ENCODE measurements at regions not wholly inside any gene's neighbourhood (a gene's known extent, or its start where the extent isn't known, plus 50 kb on each side); places are given as distances from the start of the nearest gene placed in this dataset.

GRCh38 chr2:59920307-59920706, 633.1 kb downstream of the BCL11A start:
- Histone ChIP-seq H3K9me3 (replicated peaks in 1 of 11) (no peaks in the 10 kb centered on the region), H3K27me3 (no peaks in the 10 kb centered on the region), H3K9ac (no peak overlapping the region), H4K20me1 (no peaks in the 10 kb centered on the region), H3K4me3 (no peak overlapping the region), H3K4me2 (no peak overlapping the region), H3K36me3 (no peaks in the 10 kb centered on the region), H3K4me1 (no peaks in the 10 kb centered on the region), H3K27ac (no peak overlapping the region)
- TF ChIP-seq Cebpa-rat (IDR thresholded peaks at IDR 0.05), result no peak

- Histone ChIP-seq H3K27ac (no peak overlapping the region), H3K27me3 (no peaks in the 10 kb centered on the region), H3K9ac (no peak overlapping the region), H3K4me2 (no peak overlapping the region), H3K4me1 (no peaks in the 10 kb centered on the region), H3K36me3 (no peaks in the 10 kb centered on the region), H3K9me3 (replicated peaks in 1 of 11) (no peaks in the 10 kb centered on the region), H3K4me3 (no peak overlapping the region), H4K20me1 (no peaks in the 10 kb centered on the region)
- no peak for TF ChIP-seq Cebpa-rat (IDR thresholded peaks at IDR 0.05)
Observed at GRCh38 chr2:59919579-59919978, 633.9 kb downstream of the BCL11A start.

GRCh38 chr2:59912042-59912441, 641.4 kb downstream of the BCL11A start:
- no peaks in the 10 kb centered on the region for H3K36me3 ChIP-seq
- TF ChIP-seq Cebpa-rat (IDR thresholded peaks at IDR 0.05), result no peak
- H3K27ac ChIP-seq, result no peak overlapping the region

GRCh38 chr2:59910166-59910565, 643.3 kb downstream of the BCL11A start:
- no peaks in the 10 kb centered on the region for H3K9me3 ChIP-seq (replicated peaks in 1 of 11)
- no peak overlapping the region for H3K27ac ChIP-seq
- H3K4me3 ChIP-seq, result no peak overlapping the region
- H3K36me3 ChIP-seq, result no peaks in the 10 kb centered on the region
- H3K4me1 ChIP-seq, result no peaks in the 10 kb centered on the region
- no peak overlapping the region for H3K9ac ChIP-seq
- TF ChIP-seq Cebpa-rat (IDR thresholded peaks at IDR 0.05), result no peak
- no peak overlapping the region for H3K4me2 ChIP-seq
- H3K27me3 ChIP-seq, result no peaks in the 10 kb centered on the region
- H4K20me1 ChIP-seq, result no peaks in the 10 kb centered on the region

More at GRCh38 chr2:59912042-59912441, 641.4 kb downstream of the BCL11A start:
- H3K9me3 ChIP-seq (replicated peaks in 1 of 11), result no peaks in the 10 kb centered on the region
- H4K20me1 ChIP-seq, result no peaks in the 10 kb centered on the region
- H3K4me1 ChIP-seq, result no peaks in the 10 kb centered on the region
- no peak overlapping the region for H3K4me3 ChIP-seq
- no peak overlapping the region for H3K9ac ChIP-seq
- no peaks in the 10 kb centered on the region for H3K27me3 ChIP-seq
- H3K4me2 ChIP-seq, result no peak overlapping the region

GRCh38 chr2:59909147-59909546, 644.3 kb downstream of the BCL11A start:
- no peak overlapping the region for H3K27ac ChIP-seq

GRCh38 chr2:59905731-59906130, 647.7 kb downstream of the BCL11A start:
- no peak for TF ChIP-seq Cebpa-rat (IDR thresholded peaks at IDR 0.05)
- no peaks in the 10 kb centered on the region for H3K36me3 ChIP-seq
- no peaks in the 10 kb centered on the region for H3K27me3 ChIP-seq
- no peaks in the 10 kb centered on the region for H3K4me1 ChIP-seq
- no peaks in the 10 kb centered on the region for H3K9me3 ChIP-seq (replicated peaks in 1 of 11)
- H3K9ac ChIP-seq, result no peak overlapping the region
- H3K4me3 ChIP-seq, result no peak overlapping the region
- no peak overlapping the region for H3K27ac ChIP-seq
- H3K4me2 ChIP-seq, result no peak overlapping the region
- no peaks in the 10 kb centered on the region for H4K20me1 ChIP-seq

More at GRCh38 chr2:59909147-59909546, 644.3 kb downstream of the BCL11A start:
- H3K4me1 ChIP-seq, result no peaks in the 10 kb centered on the region
- no peaks in the 10 kb centered on the region for H3K27me3 ChIP-seq
- no peak overlapping the region for H3K4me2 ChIP-seq
- H3K9me3 ChIP-seq (replicated peaks in 1 of 11), result no peaks in the 10 kb centered on the region
- no peaks in the 10 kb centered on the region for H4K20me1 ChIP-seq
- TF ChIP-seq Cebpa-rat (IDR thresholded peaks at IDR 0.05), result no peak
- no peaks in the 10 kb centered on the region for H3K36me3 ChIP-seq
- no peak overlapping the region for H3K4me3 ChIP-seq
- H3K9ac ChIP-seq, result no peak overlapping the region

GRCh38 chr2:59903994-59904544, 649.4 kb downstream of the BCL11A start:
- Histone ChIP-seq H3K27ac (no peak overlapping the region), H3K4me1 (no peaks in the 10 kb centered on the region), H3K27me3 (no peaks in the 10 kb centered on the region), H3K9ac (no peak overlapping the region), H3K36me3 (no peaks in the 10 kb centered on the region), H4K20me1 (no peaks in the 10 kb centered on the region), H3K4me3 (no peak overlapping the region), H3K4me2 (no peak overlapping the region), H3K9me3 (replicated peaks in 1 of 11) (no peaks in the 10 kb centered on the region)
- no peak for TF ChIP-seq Cebpa-rat (IDR thresholded peaks at IDR 0.05)

GRCh38 chr2:59900728-59901452, 652.6 kb downstream of the BCL11A start:
- Histone ChIP-seq H4K20me1 (no peaks in the 10 kb centered on the region), H3K4me3 (no peak overlapping the region), H3K36me3 (no peaks in the 10 kb centered on the region), H3K4me2 (no peak overlapping the region), H3K27ac (no peak overlapping the region), H3K27me3 (no peaks in the 10 kb centered on the region), H3K9ac (no peak overlapping the region), H3K9me3 (replicated peaks in 1 of 11) (no peaks in the 10 kb centered on the region), H3K4me1 (no peaks in the 10 kb centered on the region)
- no peak for TF ChIP-seq Cebpa-rat (IDR thresholded peaks at IDR 0.05)

GRCh38 chr2:59899692-59900091, 653.8 kb downstream of the BCL11A start:
- Histone ChIP-seq H3K27me3 (no peaks in the 10 kb centered on the region), H3K4me1 (no peaks in the 10 kb centered on the region), H3K36me3 (no peaks in the 10 kb centered on the region), H3K9ac (no peak overlapping the region), H3K4me3 (no peak overlapping the region), H3K9me3 (replicated peaks in 1 of 11) (no peaks in the 10 kb centered on the region), H4K20me1 (no peaks in the 10 kb centered on the region), H3K4me2 (no peak overlapping the region), H3K27ac (no peak overlapping the region)
- TF ChIP-seq Cebpa-rat (IDR thresholded peaks at IDR 0.05), result no peak
